ENCODE measurements at regions not wholly inside any gene's neighbourhood (a gene's known extent, or its start where the extent isn't known, plus 50 kb on each side); places are given as distances from the start of the nearest gene placed in this dataset.

GRCh38 chr21:27202301-27202700 is 235.4 kb upstream of the ADAMTS5 start:
- no peak for DNase-seq

- no peak for DNase-seq
These were observed 234.3 kb upstream of the ADAMTS5 start for GRCh38 chr21:27201197-27201596.

GRCh38 chr21:27196651-27197050 is 229.8 kb upstream of the ADAMTS5 start:
- no peak for DNase-seq

- no peak for DNase-seq
These were observed 225.5 kb upstream of the ADAMTS5 start for GRCh38 chr21:27192281-27192949.

GRCh38 chr21:27190601-27191000 is 223.7 kb upstream of the ADAMTS5 start:
- DNase-seq = no peak

- DNase-seq = no peak
These were observed 223.0 kb upstream of the ADAMTS5 start for GRCh38 chr21:27189870-27190269.

- DNase-seq = no peak
These were observed 206.2 kb upstream of the ADAMTS5 start for GRCh38 chr21:27173053-27173452.

- DNase-seq = no peak
These were observed 204.8 kb upstream of the ADAMTS5 start for GRCh38 chr21:27171707-27172106.

GRCh38 chr21:27168084-27168483 is 201.2 kb upstream of the ADAMTS5 start:
- no peak for DNase-seq

- no peak for DNase-seq
These were observed 197.6 kb upstream of the ADAMTS5 start for GRCh38 chr21:27164208-27165177.

- no peak for DNase-seq
These were observed 192.1 kb upstream of the ADAMTS5 start for GRCh38 chr21:27158967-27159366.

GRCh38 chr21:27157097-27157496 is 190.2 kb upstream of the ADAMTS5 start:
- no peak for DNase-seq

GRCh38 chr21:27156666-27157065 is 189.8 kb upstream of the ADAMTS5 start:
- no peak for DNase-seq

- DNase-seq = no peak
These were observed 188.2 kb upstream of the ADAMTS5 start for GRCh38 chr21:27155130-27155500.

- no peak for DNase-seq
These were observed 187.7 kb upstream of the ADAMTS5 start for GRCh38 chr21:27154451-27155129.

GRCh38 chr21:27152996-27153395 is 186.1 kb upstream of the ADAMTS5 start:
- no peak for DNase-seq

- no peak for DNase-seq
These were observed 182.1 kb upstream of the ADAMTS5 start for GRCh38 chr21:27149034-27149433.

GRCh38 chr21:27146268-27146667 is 179.4 kb upstream of the ADAMTS5 start:
- DNase-seq = no peak

- DNase-seq = no peak
These were observed 178.4 kb upstream of the ADAMTS5 start for GRCh38 chr21:27145134-27145798.

GRCh38 chr21:27143476-27143875 is 176.6 kb upstream of the ADAMTS5 start:
- DNase-seq = no peak

- DNase-seq = no peak
These were observed 172.6 kb upstream of the ADAMTS5 start for GRCh38 chr21:27139526-27139925.

GRCh38 chr21:27134516-27134915 is 167.6 kb upstream of the ADAMTS5 start:
- DNase-seq = no peak

- DNase-seq = no peak
These were observed 165.4 kb upstream of the ADAMTS5 start for GRCh38 chr21:27132266-27132665.

Data from central memory CD4-positive, alpha-beta T cell (primary cell).